ENCODE measurements at regions not wholly inside any gene's neighbourhood (a gene's known extent, or its start where the extent isn't known, plus 50 kb on each side); places are given as distances from the start of the nearest gene placed in this dataset.

DNA sequence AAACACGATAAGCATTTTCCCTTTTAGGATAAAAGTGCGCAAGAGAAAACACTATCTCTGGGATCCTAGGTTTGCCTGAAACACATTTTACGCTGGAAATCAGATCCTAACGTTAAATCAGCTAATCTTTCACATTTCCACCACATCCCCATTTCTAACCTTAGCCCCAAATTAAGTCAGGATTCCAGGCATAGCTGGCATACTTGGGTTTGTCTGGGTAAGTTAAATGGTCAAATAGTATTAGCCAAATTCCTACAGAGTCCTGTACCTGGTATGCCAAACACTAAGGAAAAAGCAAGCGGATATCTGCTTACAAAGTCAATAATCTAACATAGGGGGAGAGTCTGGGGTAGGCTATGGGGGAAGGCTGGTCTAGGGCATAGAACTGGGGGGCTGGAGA lies 557.4 kb upstream of the ZFHX3 start:
- no peak overlapping the region for H3K27ac ChIP-seq (ENCODE audit: extremely low read length, insufficient read depth, low read length)
- H3K4me2 ChIP-seq (ENCODE audit: low read depth, low read length): no peak overlapping the region
- 33% methylated on average over 5 of the region's 5 CpGs for WGBS (ENCODE audit: low lambda C conversion rate)
- H3K9me3 ChIP-seq (ENCODE audit: low read length): no peaks in the 10 kb centered on the region
- ChIA-PET CTCF (ENCODE audit: low intra/inter-chr PET ratio, low total read pairs) (no interaction called here), POLR2A (no interaction called here)
- H3K79me2 ChIP-seq (ENCODE audit: insufficient read depth, low read length): no peaks in the 10 kb centered on the region
- no peak overlapping the region for H2AFZ ChIP-seq (ENCODE audit: low read length)
- BruUV-seq (replicated peaks): no TSS peak
- no peaks in the 10 kb centered on the region for H3K4me1 ChIP-seq (ENCODE audit: insufficient read depth, low read length)
- no peak overlapping the region for H3K9ac ChIP-seq (ENCODE audit: insufficient read depth, low read depth, low read length)
- no peak for FAIRE-seq
- no peak for ATAC-seq
- H3K36me3 ChIP-seq (replicated peaks in 1 of 2; ENCODE audit: control insufficient read depth in 1 of 2, insufficient read depth in 2 of 2, low read length in 2 of 2): no peaks in the 10 kb centered on the region
- no peaks in the 10 kb centered on the region for H4K20me1 ChIP-seq (ENCODE audit: insufficient read depth, low read length)
- no peak overlapping the region for H3K4me3 ChIP-seq (replicated peaks in 1 of 3; ENCODE audit: insufficient read depth in 1 of 3, low read depth in 2 of 3, low read length in 3 of 3)
- no peak for TF ChIP-seq ZNF841 (CRISPR knock-in tag; IDR thresholded peaks at IDR 0.05; ENCODE audit: borderline replicate concordance)
- no peak for TF ChIP-seq ZFP91 (CRISPR knock-in tag; IDR thresholded peaks at IDR 0.05; ENCODE audit: borderline replicate concordance)
- no peak for TF ChIP-seq ZNF253 (CRISPR knock-in tag; IDR thresholded peaks at IDR 0.05; ENCODE audit: borderline replicate concordance)
- TF ChIP-seq ZNF781 (CRISPR knock-in tag; IDR thresholded peaks at IDR 0.05; ENCODE audit: borderline replicate concordance, not compliant biosample characterization): no peak
- TF ChIP-seq CBX1 (IDR thresholded peaks at IDR 0.05; ENCODE audit: low read depth): no peak
- in situ Hi-C loops (cut with HindIII; ENCODE audit: extremely low pct_ligation_motif_present, low pct_unique_long_range_greater_than_20kb): no loop called here
- no peak for DNase-seq (ENCODE audit: low spot score)
- intact Hi-C loops (cut with micrococcal nuclease; ENCODE audit: unreplicated experiment): no loop called here
- H3K27me3 ChIP-seq (ENCODE audit: control insufficient read depth in 1 of 2, insufficient read depth in 2 of 2, low read length in 2 of 2): peaks cover 0 to 14% of the 10 kb centered on the region in 2 experiments; a peak in 2 of 5 replicates

- no peak overlapping the region for H3K4me3 ChIP-seq (replicated peaks in 1 of 3; ENCODE audit: insufficient read depth in 1 of 3, low read depth in 2 of 3, low read length in 3 of 3)
- ChIA-PET POLR2A (no interaction called here), CTCF (ENCODE audit: low intra/inter-chr PET ratio, low total read pairs) (no interaction called here)
- H3K36me3 ChIP-seq (replicated peaks in 1 of 2; ENCODE audit: control insufficient read depth in 1 of 2, insufficient read depth in 2 of 2, low read length in 2 of 2): no peaks in the 10 kb centered on the region
- H3K4me1 ChIP-seq (ENCODE audit: insufficient read depth, low read length): no peaks in the 10 kb centered on the region
- no peak overlapping the region for H3K4me2 ChIP-seq (ENCODE audit: low read depth, low read length)
- H4K20me1 ChIP-seq (ENCODE audit: insufficient read depth, low read length): no peaks in the 10 kb centered on the region
- H3K9me3 ChIP-seq (ENCODE audit: low read length): no peaks in the 10 kb centered on the region
- no peak overlapping the region for H2AFZ ChIP-seq (ENCODE audit: low read length)
- no peak overlapping the region for H3K27ac ChIP-seq (ENCODE audit: extremely low read length, insufficient read depth, low read length)
- WGBS (ENCODE audit: low lambda C conversion rate): 9% methylated on average over 3 of the region's 3 CpGs
- in situ Hi-C loops (cut with HindIII; ENCODE audit: extremely low pct_ligation_motif_present, low pct_unique_long_range_greater_than_20kb): no loop called here
- no peak overlapping the region for H3K9ac ChIP-seq (ENCODE audit: insufficient read depth, low read depth, low read length)
- no peak for DNase-seq (ENCODE audit: low spot score)
- intact Hi-C loops (cut with micrococcal nuclease; ENCODE audit: unreplicated experiment): no loop called here
- no peaks in the 10 kb centered on the region for H3K27me3 ChIP-seq (ENCODE audit: control insufficient read depth in 1 of 2, insufficient read depth in 2 of 2, low read length in 2 of 2)
- no peak for ATAC-seq
- BruUV-seq (replicated peaks): no TSS peak
- FAIRE-seq: no peak
- H3K79me2 ChIP-seq (ENCODE audit: insufficient read depth, low read length): no peaks in the 10 kb centered on the region
- no peak for TF ChIP-seq ZNF512 (CRISPR knock-in tag; IDR thresholded peaks at IDR 0.05)
- TF ChIP-seq ZNF580 (CRISPR knock-in tag; IDR thresholded peaks at IDR 0.05; ENCODE audit: borderline replicate concordance, low read depth): no peak
- TF ChIP-seq CBX5 (CRISPR knock-in tag; IDR thresholded peaks at IDR 0.05; ENCODE audit: borderline replicate concordance): no peak
- TF ChIP-seq ZNF33B (CRISPR knock-in tag; IDR thresholded peaks at IDR 0.05): no peak
- TF ChIP-seq, protein P1, sequence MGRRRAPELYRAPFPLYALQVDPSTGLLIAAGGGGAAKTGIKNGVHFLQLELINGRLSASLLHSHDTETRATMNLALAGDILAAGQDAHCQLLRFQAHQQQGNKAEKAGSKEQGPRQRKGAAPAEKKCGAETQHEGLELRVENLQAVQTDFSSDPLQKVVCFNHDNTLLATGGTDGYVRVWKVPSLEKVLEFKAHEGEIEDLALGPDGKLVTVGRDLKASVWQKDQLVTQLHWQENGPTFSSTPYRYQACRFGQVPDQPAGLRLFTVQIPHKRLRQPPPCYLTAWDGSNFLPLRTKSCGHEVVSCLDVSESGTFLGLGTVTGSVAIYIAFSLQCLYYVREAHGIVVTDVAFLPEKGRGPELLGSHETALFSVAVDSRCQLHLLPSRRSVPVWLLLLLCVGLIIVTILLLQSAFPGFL (CRISPR knock-in tag; IDR thresholded peaks at IDR 0.05): no peak
- no peak for TF ChIP-seq KLF6 (CRISPR knock-in tag; IDR thresholded peaks at IDR 0.05)
- TF ChIP-seq, protein P2, sequence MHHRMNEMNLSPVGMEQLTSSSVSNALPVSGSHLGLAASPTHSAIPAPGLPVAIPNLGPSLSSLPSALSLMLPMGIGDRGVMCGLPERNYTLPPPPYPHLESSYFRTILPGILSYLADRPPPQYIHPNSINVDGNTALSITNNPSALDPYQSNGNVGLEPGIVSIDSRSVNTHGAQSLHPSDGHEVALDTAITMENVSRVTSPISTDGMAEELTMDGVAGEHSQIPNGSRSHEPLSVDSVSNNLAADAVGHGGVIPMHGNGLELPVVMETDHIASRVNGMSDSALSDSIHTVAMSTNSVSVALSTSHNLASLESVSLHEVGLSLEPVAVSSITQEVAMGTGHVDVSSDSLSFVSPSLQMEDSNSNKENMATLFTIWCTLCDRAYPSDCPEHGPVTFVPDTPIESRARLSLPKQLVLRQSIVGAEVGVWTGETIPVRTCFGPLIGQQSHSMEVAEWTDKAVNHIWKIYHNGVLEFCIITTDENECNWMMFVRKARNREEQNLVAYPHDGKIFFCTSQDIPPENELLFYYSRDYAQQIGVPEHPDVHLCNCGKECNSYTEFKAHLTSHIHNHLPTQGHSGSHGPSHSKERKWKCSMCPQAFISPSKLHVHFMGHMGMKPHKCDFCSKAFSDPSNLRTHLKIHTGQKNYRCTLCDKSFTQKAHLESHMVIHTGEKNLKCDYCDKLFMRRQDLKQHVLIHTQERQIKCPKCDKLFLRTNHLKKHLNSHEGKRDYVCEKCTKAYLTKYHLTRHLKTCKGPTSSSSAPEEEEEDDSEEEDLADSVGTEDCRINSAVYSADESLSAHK (CRISPR knock-in tag; IDR thresholded peaks at IDR 0.05; ENCODE audit: borderline replicate concordance): no peak
Observed at GRCh38 chr16:73601911-73602310, 554.0 kb upstream of the ZFHX3 start.

All from HepG2 (cell line).